Right renal pelvis (tissue), 4 donors: ENCODE measurements at regions not wholly inside any gene's neighbourhood (a gene's known extent, or its start where the extent isn't known, plus 50 kb on each side); places are given as distances from the start of the nearest gene placed in this dataset.
"Not testable (repeated sequence)": the region's sequence is repeated elsewhere in the genome, so short reads cannot be mapped to it uniquely, and the experiment has no call there.

ENCODE experiments used
- DNase-seq, 4 donors: peaks; one replicate each; pipeline ENCODE4 v3.0.0-alpha.2; 2013; ENCODE audit warnings: low read depth in 4 of 4, low spot score in 3 of 4, missing footprints in 1 of 4

- peak in 1 of 4 donors; percentile 2 for DNase-seq
These were observed 1327.4 kb downstream of the GATA3 start for GRCh38 chr10:9381733-9382532.

- DNase-seq, result no peak
These were observed 1328.0 kb downstream of the GATA3 start for GRCh38 chr10:9382533-9382866.

GRCh38 chr10:9390516-9390915 is 1336.0 kb downstream of the GATA3 start:
- DNase-seq, result no peak

GRCh38 chr10:9399275-9399983 is 1344.9 kb downstream of the GATA3 start:
- DNase-seq, result no peak

GRCh38 chr10:9402067-9402466 is 1347.6 kb downstream of the GATA3 start:
- not testable (repeated sequence) for DNase-seq

- DNase-seq, result not testable (repeated sequence)
These were observed 1348.2 kb downstream of the GATA3 start for GRCh38 chr10:9402507-9403195.

GRCh38 chr10:9407201-9407600 is 1352.7 kb downstream of the GATA3 start:
- DNase-seq, result not testable (repeated sequence)

GRCh38 chr10:9416331-9416730 is 1361.8 kb downstream of the GATA3 start:
- DNase-seq, result no peak

- DNase-seq, result no peak
These were observed 1365.3 kb downstream of the GATA3 start for GRCh38 chr10:9419757-9420156.

- DNase-seq, result no peak
These were observed 1372.7 kb downstream of the GATA3 start for GRCh38 chr10:9427209-9427608.

- DNase-seq, result no peak
These were observed 1382.6 kb downstream of the GATA3 start for GRCh38 chr10:9437131-9437530.

GRCh38 chr10:9443758-9444157 is 1389.3 kb downstream of the GATA3 start:
- DNase-seq, result no peak

GRCh38 chr10:9449530-9449929 is 1395.0 kb downstream of the GATA3 start:
- no peak for DNase-seq

GRCh38 chr10:9450801-9451200 is 1396.3 kb downstream of the GATA3 start:
- DNase-seq, result no peak

GRCh38 chr10:9451211-9451773 is 1396.8 kb downstream of the GATA3 start:
- no peak for DNase-seq

GRCh38 chr10:9452056-9452455 is 1397.6 kb downstream of the GATA3 start:
- no peak for DNase-seq

- DNase-seq, result not testable (repeated sequence)
These were observed 1399.4 kb downstream of the GATA3 start for GRCh38 chr10:9453871-9454270.

- DNase-seq, result no peak
These were observed 1415.2 kb downstream of the GATA3 start for GRCh38 chr10:9469663-9470205.

GRCh38 chr10:9470581-9470980 is 1416.1 kb downstream of the GATA3 start:
- no peak for DNase-seq

GRCh38 chr10:9501944-9502343 is 1447.5 kb downstream of the GATA3 start:
- DNase-seq, result no peak

- no peak for DNase-seq
These were observed 1449.7 kb downstream of the GATA3 start for GRCh38 chr10:9504227-9504626.
